GM08714 (cell line): ENCODE measurements at regions not wholly inside any gene's neighbourhood (a gene's known extent, or its start where the extent isn't known, plus 50 kb on each side); places are given as distances from the start of the nearest gene placed in this dataset.

ENCODE experiments used
- H3K4me3 ChIP-seq: fragments of 200-500 bp; sonication (Bioruptor generic); 2 replicates; pipeline ENCODE4 v1.5.1; 2014; ENCODE audit warnings: mild to moderate bottlenecking, low read length, inconsistent platforms
- ZNF274 ChIP-seq: IDR thresholded peaks from 2 replicates; pipeline ENCODE4 v1.6.1; 2012; ENCODE audit warnings: mild to moderate bottlenecking, low read depth, low read length

- H3K4me3 ChIP-seq, result no peak overlapping the region
- no peak for TF ChIP-seq ZNF274
These were observed 114.2 kb downstream of the TBX19 start for GRCh38 chr1:168394858-168395257.

- H3K4me3 ChIP-seq, result no peak overlapping the region
- no peak for TF ChIP-seq ZNF274
These were observed 112.4 kb downstream of the TBX19 start for GRCh38 chr1:168392958-168393549.

GRCh38 chr1:168391851-168392681 is 111.4 kb downstream of the TBX19 start:
- TF ChIP-seq ZNF274, result no peak

GRCh38 chr1:168390271-168390670 is 109.6 kb downstream of the TBX19 start:
- no peak overlapping the region for H3K4me3 ChIP-seq
- TF ChIP-seq ZNF274, result no peak

More at GRCh38 chr1:168391851-168392681, 111.4 kb downstream of the TBX19 start:
- no peak overlapping the region for H3K4me3 ChIP-seq

- H3K4me3 ChIP-seq, result no peak overlapping the region
- no peak for TF ChIP-seq ZNF274
These were observed 107.4 kb downstream of the TBX19 start for GRCh38 chr1:168387781-168388760.

- TF ChIP-seq ZNF274, result no peak
- no peak overlapping the region for H3K4me3 ChIP-seq
These were observed 106.4 kb downstream of the TBX19 start for GRCh38 chr1:168386949-168387586.

- no peak for TF ChIP-seq ZNF274
- no peak overlapping the region for H3K4me3 ChIP-seq
These were observed 105.8 kb downstream of the TBX19 start for GRCh38 chr1:168386492-168386891.

GRCh38 chr1:168381850-168382249 is 101.2 kb downstream of the TBX19 start:
- no peak overlapping the region for H3K4me3 ChIP-seq
- TF ChIP-seq ZNF274, result no peak

GRCh38 chr1:168380945-168381344 is 100.3 kb downstream of the TBX19 start:
- H3K4me3 ChIP-seq, result no peak overlapping the region
- TF ChIP-seq ZNF274, result no peak

- no peak for TF ChIP-seq ZNF274
- no peak overlapping the region for H3K4me3 ChIP-seq
These were observed 98.6 kb downstream of the TBX19 start for GRCh38 chr1:168379104-168379860.

- H3K4me3 ChIP-seq, result no peak overlapping the region
- no peak for TF ChIP-seq ZNF274
These were observed 95.1 kb downstream of the TBX19 start for GRCh38 chr1:168375566-168376300.

- TF ChIP-seq ZNF274, result no peak
- no peak overlapping the region for H3K4me3 ChIP-seq
These were observed 93.9 kb downstream of the TBX19 start for GRCh38 chr1:168374566-168374965.
